T follicular helper cell (primary cell): ENCODE measurements at regions not wholly inside any gene's neighbourhood (a gene's known extent, or its start where the extent isn't known, plus 50 kb on each side); places are given as distances from the start of the nearest gene placed in this dataset.

Experiments used
- DNase-seq: peaks from one replicate; pipeline ENCODE4 v3.0.0-alpha.2; 2020; ENCODE audit warnings: low read depth

DNA sequence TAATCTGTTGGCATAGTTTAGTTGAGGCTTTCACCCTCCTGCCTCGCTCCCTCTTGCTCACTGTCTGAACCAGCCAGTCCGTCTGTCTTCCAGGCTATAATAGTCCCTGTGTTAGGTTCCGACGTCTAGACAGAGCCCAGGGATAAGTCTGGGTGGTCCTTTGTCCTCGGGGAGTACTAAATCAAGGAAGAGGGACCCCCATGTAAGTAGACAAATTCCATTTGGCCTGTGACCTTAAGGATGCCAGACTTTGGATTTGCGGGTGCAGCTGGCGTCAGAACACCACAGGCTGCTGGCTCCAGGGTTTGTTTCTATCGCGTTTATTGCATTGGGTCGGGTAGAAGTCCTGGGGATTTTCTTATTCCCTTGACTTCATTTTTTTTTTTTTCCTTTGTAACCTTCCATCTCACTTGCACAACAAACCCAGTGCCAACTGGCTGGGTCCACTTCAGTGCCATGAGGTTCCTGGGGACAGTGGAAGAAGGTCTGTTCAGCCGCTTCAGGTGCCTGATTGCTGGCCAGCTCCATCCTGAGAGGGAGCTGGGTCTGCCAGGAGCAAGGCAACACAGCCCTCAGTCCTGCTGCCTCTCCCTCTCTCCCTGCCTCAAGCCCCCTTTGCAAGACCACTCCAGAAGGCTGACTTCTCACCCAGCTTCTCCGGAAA, 95.4 kb upstream of the KLHL25 start:
- no peak for DNase-seq

DNA sequence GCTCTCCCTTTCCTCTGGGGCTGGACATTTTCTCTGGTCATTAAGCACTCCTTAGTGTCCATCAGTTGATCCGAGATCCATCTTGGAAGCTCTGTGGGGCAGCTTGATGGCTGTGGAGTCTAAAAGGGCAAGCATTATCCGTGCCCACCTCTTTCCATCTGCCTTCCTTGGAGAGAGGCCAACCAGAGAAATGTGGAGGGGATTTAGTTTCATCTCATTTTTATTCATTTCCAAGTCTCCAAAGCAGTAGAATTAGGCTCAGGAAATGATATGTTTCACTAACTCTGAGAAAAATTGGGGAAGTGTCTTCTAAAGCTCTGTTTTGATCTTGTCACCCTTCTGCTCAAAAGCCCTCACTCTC, 95.9 kb upstream of the KLHL25 start:
- no peak for DNase-seq

DNA sequence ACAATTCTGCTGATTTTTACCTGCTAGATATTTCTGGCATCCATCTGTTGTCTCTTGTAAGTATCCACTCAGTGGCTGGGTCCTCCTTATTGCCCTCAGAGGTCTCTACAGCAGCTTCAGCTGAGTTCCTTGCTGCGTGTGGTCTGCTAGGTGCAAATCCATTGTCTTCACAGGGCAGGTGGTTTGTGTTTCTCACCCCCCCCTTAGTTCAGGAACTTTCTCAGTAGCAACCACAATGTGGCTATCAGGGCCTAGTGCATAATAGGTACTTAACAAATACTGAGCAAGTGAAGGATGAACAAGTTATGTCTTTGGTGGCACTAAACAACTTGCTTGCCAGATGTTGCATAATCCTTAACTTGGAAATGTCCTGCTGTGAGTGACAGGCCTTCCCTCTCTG, 96.7 kb upstream of the KLHL25 start:
- DNase-seq = no peak

DNA sequence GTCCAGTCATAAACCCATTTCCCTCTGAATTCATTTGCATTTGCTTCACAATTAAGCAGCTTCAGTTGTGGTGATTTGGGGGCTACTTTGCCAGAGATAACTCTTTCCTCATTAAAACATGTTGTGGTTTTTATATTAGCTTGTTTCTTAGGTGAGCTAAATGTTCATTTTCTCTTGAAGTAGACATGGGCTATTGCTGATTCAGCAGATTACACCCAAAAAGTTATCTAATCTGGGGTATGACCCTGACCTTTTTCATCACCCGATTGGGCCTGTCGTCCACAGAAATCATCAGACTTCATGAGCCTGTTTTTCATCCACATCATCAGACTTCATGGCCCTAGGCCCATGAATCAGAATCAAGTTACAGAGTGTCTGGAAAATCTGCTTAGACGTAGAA, 97.5 kb upstream of the KLHL25 start:
- DNase-seq = no peak

DNA sequence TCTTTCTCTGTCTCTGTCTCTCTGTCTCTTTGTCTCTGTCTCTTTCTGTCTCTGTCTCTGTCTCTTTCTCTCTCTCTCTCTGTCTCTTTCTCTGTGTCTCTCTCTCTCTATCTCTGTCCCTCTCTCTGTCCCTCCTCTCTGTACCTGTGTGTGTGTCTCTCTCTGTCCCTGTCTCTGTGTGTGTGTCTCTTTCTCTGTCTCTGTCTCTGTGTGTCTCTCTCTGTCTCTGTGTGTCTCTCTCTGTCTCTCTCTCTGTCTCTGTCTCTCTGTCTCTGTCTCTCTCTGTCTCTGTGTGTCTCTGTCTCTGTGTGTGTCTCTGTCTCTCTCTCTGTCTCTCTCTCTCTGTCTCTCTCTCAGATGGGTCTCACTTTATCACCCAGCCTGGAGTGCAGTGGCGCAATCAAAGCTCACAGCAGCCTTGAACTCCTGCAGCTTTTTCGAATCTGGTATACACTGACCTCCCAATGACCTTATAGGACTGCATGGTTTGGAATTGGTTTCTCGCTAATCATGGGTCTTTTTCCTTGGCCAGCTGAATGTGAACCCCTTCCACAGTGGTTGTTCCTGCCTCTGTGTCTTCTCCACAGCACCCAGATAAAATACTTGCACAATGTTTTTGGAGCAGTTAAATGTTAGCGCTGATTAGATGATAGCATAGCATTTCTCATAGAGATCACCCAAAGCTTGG, 102.6 kb upstream of the KLHL25 start:
- no peak for DNase-seq

DNA sequence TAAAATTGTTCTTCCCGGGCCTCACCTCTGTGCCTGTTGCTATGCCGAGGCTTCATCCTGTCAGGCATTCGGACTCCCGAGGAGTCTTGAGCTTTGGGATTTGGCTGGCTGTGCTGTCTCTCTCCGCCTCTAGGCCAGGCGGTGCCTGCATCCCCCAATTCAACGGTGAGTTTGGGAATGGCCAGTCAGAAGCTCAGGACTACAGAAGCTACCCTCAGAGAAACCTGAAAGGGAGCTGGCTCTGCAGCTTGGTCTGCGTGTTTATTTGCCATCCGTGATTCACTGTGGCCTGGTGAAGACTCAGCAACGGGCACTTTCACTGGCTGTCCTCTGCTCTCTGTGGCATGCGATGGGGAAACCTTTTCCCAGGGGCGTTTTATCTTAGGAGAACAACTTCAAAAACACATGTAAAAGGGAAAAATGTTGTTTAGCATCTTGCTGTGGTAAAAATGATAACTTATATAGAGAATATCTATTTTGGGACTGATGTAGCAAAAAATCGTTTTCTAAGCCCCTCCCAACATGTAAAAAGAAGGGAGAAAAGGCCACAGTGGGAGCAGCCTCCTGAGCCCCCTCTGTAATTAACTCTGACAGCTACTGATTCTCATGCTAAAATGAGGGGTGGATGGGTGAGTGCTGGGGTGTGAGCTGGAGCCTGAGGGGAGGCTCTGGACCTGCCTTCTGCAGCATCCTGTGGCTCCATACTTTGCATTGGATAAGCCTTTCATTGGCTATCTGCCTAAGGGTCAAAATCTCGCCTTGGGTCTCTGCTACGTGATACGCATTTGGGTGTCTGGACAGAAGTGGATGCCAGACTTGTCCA, 103.4 kb upstream of the KLHL25 start:
- no peak for DNase-seq

DNA sequence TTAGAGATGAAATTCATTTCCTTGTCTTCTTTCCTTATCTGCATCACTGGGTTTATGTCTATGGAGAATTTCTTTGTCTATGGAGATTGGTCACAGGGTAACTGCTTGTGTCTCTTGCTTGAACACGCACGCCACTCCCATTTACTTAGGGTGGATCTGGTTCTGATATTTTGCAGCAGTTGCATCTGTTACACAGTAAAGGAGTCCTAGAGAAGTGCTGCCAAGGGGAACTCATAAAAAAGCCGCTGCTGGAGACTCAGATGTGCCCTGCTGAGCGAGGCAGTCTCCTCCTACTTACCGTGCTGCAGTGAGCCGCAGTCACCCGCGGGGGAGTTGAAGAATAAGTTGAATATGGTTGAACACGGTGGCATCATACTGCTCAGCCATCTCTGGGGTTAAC, 105.2 kb upstream of the KLHL25 start:
- no peak for DNase-seq

DNA sequence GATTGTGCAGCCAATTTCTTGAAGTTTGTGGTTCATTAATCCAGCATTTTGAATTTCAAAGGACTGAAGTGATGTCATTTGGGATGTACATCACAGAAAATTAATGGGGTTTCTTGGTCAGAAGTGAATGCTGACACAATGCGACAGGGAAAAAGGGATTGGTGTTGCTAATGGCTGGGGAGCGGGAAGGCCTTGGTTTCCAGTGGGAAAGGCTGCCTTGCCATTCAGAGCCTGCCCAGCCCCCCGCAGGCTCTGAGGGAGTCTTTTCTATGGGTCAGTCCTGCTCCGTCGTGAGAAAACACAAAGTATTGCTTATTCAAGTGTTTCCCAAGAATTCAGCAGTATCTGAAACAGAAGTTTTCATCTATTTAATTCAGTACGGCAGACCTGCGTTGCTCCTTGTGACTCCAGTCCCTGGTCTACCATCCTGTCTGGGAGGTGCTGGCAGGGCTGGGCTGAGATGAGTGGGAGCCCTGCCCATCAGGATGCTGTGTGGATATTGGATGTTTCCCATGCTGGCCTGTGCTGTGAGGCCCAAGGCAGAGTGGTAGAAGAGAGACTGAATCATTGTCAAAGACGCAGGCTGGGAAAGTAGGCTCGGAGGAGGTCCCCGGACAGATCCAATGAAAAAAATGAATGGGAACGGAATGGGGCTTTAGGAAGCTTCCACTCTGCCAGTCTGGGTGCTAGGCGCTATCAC, 111.2 kb upstream of the KLHL25 start:
- no peak for DNase-seq

DNA sequence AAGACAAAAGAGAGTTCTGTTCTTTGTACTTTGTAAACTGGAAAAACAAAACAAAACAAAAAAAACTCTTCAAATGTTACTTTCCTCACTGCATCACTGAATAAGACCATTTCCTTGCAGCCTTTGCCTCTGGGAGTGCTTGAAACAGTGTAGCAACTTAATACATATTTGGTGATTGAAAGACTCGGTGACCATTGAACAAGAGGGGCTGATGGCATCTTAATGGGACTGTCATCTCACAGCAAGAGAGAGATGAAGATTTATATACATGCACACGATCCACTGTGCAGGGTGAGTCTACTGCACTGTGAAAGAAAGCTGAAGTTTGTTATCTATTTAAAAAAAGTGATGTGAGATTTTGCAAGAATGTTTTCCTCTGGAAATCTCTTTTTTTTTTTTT, 111.9 kb upstream of the KLHL25 start:
- no peak for DNase-seq

DNA sequence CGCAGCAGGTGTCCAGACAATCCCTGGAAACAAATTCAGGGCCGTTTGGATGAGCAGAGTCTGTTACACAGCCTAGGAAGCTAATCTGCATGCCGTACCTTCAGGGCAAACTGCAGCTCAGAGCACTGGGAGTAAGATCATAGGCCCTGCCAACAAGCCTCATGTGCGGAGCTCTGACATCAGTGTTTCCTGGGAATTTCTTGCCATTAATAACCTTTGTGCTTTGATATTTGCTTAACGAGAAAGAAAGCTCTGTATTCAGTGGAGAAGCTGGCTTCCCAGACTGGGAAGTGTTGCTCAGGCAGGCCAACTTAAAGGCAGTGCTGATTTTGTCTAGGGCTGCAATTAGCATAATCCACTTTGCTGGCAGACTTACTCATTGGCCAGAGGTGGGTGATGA, 116.1 kb upstream of the KLHL25 start:
- no peak for DNase-seq

DNA sequence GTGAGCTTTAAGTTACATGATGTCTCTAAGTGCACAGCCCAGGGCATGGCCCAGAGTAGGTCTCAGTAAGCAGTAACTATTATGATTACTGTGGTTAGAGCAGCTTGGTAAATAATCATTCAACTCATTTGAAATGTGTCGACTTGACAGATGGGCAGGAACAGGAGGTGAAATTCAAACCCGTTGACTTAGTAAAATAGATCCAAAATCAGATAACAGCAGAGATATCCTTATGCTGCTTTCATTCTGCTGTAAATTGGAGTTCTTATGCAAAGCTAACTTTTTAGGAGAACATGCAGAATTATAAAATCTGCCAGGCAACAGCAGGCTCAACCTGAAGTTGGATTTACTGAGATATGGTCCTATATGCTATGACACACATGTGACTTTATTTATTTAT, 118.7 kb upstream of the KLHL25 start:
- DNase-seq = no peak

DNA sequence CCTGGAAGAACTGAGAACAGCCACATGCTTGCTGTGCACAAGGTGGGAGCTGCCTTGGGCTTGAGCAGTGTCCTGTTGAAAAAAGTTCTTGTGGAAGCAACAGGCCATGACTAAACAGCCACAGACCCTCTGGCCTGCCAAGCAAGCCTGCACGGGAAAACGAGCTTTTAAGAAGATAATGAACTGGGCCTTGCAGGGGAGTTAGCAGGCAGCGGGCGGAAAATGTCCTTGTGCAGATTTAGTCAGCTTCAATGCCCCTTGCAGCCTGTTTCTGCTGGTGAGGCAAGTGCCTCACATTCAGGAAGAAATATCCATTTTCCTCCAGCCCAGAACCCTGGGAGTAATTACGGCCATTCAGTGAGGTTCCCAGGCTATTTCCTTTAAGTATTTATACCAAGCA, 126.2 kb upstream of the KLHL25 start:
- DNase-seq = no peak

DNA sequence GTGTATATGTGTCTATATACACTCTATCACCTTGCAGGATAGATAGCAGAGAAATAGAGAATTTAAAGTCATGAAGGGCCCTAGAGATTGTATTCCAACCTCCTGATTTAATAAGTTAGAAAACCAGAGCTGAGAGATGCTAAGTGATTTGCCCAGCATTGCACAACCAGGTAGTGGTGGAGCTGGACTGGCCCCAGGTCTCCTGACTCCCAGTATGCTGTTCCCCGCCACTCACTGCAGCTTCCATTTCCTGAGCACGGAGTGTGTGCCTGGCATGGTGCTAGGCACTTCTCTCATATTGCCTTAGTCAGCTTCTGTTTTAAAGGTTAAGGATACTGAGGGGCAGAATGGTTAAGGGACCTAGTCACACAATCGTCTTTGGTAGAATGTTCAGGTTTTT, 129.4 kb upstream of the KLHL25 start:
- no peak for DNase-seq

DNA sequence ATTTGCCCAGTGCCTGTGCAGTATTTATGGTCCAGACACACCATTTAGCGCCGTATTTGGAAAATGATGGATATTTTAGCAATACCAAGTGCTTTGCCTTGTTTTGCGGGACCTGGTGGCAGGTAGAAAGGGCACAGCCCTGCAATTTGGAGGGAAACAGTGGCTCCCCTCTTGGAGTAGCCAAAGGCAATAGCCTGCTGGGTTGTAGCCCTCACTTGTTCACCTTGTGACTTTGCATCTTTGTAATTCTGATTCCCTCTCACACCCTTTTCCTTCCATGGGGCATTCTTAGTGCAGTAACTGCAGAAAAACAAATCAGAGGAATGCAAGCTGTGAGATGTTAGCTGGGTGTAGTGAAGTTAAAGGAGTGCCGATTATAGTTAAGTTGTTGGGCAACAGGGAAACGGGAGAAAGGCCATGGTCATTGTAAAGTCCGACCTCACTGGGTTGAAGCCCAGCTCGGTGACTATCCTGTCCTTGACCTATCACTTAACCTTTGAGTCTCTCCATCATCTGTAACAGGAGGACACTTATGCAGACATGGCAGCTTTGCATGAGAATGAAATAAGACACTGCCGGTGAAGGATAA, 131.0 kb upstream of the KLHL25 start:
- DNase-seq = no peak

DNA sequence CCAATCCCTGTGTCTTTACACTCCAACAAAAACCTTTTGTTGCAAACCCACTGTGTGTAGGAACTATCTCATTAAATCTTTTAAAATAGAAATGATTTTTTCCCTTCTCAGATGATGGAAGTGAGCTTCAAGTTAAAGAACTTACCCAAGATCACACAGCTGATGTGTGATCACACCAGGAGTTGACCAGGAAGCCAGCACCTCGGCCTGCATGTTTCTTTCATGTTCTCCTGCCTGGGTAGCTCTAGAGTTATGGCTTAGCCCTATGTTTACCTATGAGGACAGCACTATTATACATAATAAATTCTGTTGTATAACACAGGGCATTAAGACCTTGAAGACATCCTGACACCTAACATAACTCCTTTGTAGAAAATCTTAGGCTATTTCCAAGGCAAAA, 132.1 kb upstream of the KLHL25 start:
- no peak for DNase-seq

DNA sequence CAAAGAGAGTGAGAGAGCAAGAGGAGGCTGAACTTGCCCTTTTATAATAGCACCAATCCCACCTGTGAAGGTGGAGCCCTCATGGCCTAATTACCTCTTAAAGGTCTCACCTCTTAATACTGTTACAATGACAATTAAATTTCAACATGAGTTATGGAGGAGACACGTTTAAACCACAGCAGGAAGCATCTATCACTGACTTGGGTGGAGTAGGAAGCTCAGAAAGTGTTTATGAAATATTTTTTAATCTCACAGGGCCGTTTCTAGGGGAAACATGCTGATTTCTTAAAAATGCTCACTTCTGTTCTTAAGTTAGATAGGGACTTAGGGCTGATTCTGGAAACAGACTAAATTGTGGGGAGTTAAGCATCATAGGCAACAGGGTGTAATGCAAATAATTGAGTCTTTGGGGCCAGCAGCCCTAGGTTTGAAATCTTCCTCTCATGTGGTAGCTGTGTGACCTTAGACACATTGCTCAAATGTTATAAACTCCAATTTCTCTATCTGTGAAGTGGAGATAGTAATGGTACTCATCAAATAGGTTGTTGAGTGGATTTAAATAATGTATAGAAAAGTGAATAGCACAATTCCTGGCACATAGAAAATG, 133.3 kb upstream of the KLHL25 start:
- DNase-seq = no peak

DNA sequence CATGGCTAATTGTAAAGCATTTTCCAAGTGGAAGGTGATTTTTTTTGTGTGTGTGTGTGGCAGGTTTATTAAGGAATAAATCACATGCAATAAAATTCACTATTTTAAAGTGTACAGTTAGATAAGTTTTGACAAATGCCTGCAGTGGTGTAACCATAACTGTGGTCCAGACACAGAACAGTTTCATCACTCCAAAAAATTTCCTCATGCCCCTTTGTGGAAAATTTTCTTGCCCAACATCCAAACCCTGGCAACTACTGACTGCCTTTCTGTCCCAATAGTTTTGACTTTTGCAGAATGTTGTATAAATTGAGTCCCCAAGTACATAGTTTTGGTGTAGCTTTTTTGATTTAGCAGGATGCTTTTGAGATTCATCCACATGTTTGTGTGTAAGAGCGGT, 135.1 kb upstream of the KLHL25 start:
- DNase-seq = no peak

DNA sequence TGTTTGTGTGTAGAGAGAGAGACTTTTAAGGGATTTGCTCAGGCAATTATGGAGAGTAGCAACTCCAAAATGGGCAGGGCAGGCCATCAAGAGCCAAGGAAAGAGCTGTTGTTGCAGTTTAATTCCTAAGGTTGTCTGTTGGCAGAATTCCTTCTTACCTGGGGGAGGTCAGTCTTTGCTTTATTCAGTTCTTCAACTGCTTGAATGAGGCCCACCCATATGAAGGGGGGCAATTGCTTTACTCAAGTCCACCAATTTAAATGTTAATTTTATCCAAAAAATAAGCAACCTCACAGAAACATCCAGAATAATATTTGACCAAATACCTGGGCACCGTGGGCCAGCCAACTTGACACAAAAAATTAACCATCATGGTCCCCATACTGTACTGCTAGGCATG, 137.7 kb upstream of the KLHL25 start:
- no peak for DNase-seq

DNA sequence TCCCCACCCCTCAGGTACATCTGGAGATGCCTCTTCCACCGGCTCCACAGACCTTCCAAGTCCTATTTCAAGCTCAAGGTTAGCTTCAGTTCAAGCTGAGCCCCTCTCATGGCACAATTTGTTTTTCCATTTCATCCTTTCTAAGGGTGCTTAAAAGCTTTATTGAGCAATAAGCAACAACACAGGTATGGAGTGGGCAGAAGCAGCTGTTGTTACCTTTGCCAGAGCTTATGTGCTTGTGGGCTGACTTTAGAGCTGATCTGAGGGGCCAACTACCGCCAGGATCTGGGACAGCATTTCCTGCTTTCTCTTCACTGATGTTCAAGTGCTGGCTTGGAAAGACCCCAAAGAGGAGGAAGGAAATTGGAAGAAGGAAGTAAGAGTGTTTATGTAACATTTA, 140.0 kb upstream of the KLHL25 start:
- no peak for DNase-seq

DNA sequence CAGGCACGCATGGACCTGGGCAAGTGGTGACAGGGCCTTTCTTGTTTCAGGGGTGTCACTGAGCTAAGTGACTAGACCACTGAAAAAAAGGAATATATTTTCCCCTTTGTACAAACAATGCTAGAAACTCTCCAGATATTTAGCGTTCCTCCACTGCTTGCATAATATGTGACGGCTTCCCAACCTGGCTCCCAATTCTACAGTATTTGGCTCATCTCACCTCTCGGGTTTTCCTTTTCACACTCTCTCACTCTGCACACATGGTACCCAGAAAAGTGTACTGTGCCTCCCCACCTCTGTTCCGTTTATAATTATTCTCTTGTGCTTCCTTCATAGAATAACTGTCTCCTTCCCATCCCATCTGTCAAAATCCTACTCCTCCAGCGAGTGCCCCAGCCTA, 140.5 kb upstream of the KLHL25 start:
- no peak for DNase-seq

DNA sequence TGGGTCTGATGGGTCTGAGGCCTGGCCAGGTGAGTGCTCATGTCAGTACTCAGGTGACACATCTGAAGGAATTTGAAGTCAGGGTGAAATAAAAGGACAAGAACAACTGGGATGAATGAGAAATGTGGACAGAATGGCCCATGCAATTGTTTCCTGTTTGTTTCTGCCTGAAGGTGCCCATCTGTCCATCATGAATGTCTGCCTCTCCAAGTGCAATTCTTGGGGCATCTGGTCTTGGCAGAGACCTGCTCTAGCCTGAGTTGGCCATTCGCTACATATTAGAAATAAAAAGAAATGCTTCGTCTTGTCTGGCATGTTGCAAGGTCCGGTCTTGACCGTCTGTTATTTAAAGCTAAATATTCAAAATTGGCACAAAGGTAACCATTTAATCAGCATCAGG, 142.0 kb upstream of the AGBL1 start:
- DNase-seq = no peak
